ENCODE measurements at regions not wholly inside any gene's neighbourhood (a gene's known extent, or its start where the extent isn't known, plus 50 kb on each side); places are given as distances from the start of the nearest gene placed in this dataset.

DNA sequence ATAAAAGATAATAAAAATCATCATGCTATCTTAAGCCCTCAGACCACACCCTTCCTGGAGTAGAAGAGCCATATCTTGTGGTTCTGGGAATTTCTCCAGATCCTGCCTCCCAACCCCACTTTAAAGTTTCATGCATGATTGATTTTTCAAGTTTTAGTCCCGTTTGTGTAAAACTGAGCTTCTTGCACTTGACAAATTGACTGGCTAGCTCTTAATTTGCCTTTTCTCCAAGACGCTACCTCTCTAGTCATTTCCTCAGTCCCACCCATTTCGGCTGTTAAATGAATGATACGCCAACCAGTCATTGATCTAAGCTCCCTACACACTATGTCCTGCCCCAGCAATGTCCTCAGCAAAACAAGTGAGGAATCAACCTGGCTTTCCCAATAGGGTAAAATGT lies 71.8 kb upstream of the TEAD1 start:
- no peaks in the 10 kb centered on the region for H3K36me3 ChIP-seq (ENCODE audit: control insufficient read depth in 2 of 2, insufficient read depth in 2 of 2, low read length in 1 of 2)
- DNase-seq (ENCODE audit: low read depth, low spot score) = no peak
- in situ Hi-C loops (cut with MboI) (no loop called here), intact Hi-C loops (cut with micrococcal nuclease; ENCODE audit: unreplicated experiment) (no loop called here)
- H3K4me3 ChIP-seq = no peak overlapping the region
- no peaks in the 10 kb centered on the region for H3K4me1 ChIP-seq (ENCODE audit: control insufficient read depth, insufficient read depth, low read length)
- BruUV-seq (replicated peaks) = no TSS peak
- no peaks in the 10 kb centered on the region for H3K27me3 ChIP-seq (replicated peaks in 1 of 2; ENCODE audit: control insufficient read depth in 2 of 2, insufficient read depth in 2 of 2, low read length in 1 of 2)
- ChIA-PET RAD21 (ENCODE audit: unreplicated experiment) (interaction anchor here (0.5 to 1.4 kb wide), 3 partner anchors 118 to 271 kb away, joined by 3 read pairs; no protein-coding TSS in a partner anchor), CTCF (interaction anchor here (0.6 to 5.3 kb wide), 2 partner anchors 121 to 288 kb away, joined by 3 to 86 read pairs; no protein-coding TSS in a partner anchor), POLR2A (no interaction called here), SMC1A (ENCODE audit: uncharacterized antibody, unreplicated experiment) (interaction anchor here (0.6 kb wide), 1 partner anchor 287 kb away, joined by 4 read pairs; no protein-coding TSS in a partner anchor)
- no peaks in the 10 kb centered on the region for H4K20me1 ChIP-seq (ENCODE audit: control insufficient read depth, insufficient read depth)
- H3K27ac ChIP-seq (ENCODE audit: control insufficient read depth, insufficient read depth) = no peak overlapping the region
- no peaks in the 10 kb centered on the region for H3K9me3 ChIP-seq (replicated peaks; ENCODE audit: control insufficient read depth, insufficient read depth, low read length)
- H3K79me2 ChIP-seq (ENCODE audit: control insufficient read depth, insufficient read depth, low read length) = no peaks in the 10 kb centered on the region
- 43% methylated on average over 4 of the region's 4 CpGs for WGBS (ENCODE audit: insufficient coverage, insufficient replicate concordance, low lambda C conversion rate, missing lambda C conversion rate)
- H3K4me2 ChIP-seq (ENCODE audit: control insufficient read depth, insufficient read depth) = no peak overlapping the region
- no peak for FAIRE-seq
- no peak overlapping the region for H3K9ac ChIP-seq (ENCODE audit: control insufficient read depth, insufficient read depth, low read length)
- TF ChIP-seq TARDBP (IDR thresholded peaks at IDR 0.05; ENCODE audit: borderline replicate concordance) (no peak), ZSCAN29 (IDR thresholded peaks at IDR 0.05) (no peak), TBL1XR1 (IDR thresholded peaks at IDR 0.05; ENCODE audit: low read depth, low read length) (no peak)
- no peak overlapping the region for H2AFZ ChIP-seq (ENCODE audit: control insufficient read depth, low read depth, low read length)
- no peak for ATAC-seq

DNA sequence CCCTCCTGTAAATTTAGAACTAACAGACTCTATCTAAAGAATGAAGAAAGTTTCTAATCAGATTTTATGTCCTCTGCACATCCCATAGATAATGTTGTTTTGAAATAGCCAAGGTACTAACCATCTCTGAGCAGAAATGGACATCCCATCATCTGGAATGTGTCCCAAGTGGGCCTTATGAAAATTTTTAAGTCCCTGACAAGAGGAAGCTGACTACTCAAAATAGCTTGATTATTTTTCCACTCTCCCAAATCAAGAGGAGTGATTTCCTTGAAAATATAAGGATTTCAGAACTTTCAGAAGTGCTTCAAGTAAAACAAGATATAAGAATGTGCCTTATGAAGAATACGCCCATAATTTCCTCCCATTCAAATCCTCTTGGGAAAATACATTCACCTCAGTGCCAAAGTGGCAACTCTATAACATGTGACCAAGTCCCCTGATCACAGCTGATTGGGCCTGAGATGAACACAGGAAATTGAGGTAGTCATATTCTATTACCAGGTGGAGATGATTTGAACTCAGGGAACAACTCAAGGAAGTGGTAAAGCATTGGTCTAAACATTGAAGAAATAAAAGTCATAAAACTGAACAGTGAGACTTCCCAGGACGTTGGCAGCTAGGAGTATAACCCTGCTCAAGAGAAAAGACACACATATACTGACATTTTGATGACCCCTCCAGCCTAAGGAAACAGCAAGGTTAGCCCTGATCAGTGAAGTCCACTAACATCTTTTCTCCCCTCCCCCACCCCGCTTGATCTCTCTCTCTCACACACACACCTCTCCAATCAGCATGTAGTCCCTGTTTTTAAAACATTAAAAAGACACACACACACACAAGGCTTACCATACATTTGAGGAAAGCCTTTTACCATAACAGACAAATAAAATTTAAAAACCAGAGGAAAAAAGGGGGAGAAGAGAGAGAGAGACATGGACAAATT lies 70.8 kb upstream of the TEAD1 start:
- Histone ChIP-seq H3K27ac (ENCODE audit: control insufficient read depth, insufficient read depth) (no peak overlapping the region), H3K4me3 (no peak overlapping the region), H3K4me2 (ENCODE audit: control insufficient read depth, insufficient read depth) (no peak overlapping the region), H4K20me1 (ENCODE audit: control insufficient read depth, insufficient read depth) (no peaks in the 10 kb centered on the region), H2AFZ (ENCODE audit: control insufficient read depth, low read depth, low read length) (no peak overlapping the region), H3K27me3 (replicated peaks in 1 of 2; ENCODE audit: control insufficient read depth in 2 of 2, insufficient read depth in 2 of 2, low read length in 1 of 2) (no peaks in the 10 kb centered on the region), H3K36me3 (ENCODE audit: control insufficient read depth in 2 of 2, insufficient read depth in 2 of 2, low read length in 1 of 2) (no peaks in the 10 kb centered on the region), H3K79me2 (ENCODE audit: control insufficient read depth, insufficient read depth, low read length) (no peaks in the 10 kb centered on the region), H3K9me3 (replicated peaks; ENCODE audit: control insufficient read depth, insufficient read depth, low read length) (no peaks in the 10 kb centered on the region), H3K9ac (ENCODE audit: control insufficient read depth, insufficient read depth, low read length) (no peak overlapping the region), H3K4me1 (ENCODE audit: control insufficient read depth, insufficient read depth, low read length) (no peaks in the 10 kb centered on the region)
- no peak for FAIRE-seq
- ChIA-PET SMC1A (ENCODE audit: uncharacterized antibody, unreplicated experiment) (no interaction called here), RAD21 (ENCODE audit: unreplicated experiment) (interaction anchor here (0.8 to 1.4 kb wide), 2 partner anchors 256 to 272 kb away, joined by 3 read pairs; no protein-coding TSS in a partner anchor), CTCF (interaction anchor here (5.3 kb wide), 1 partner anchor 287 kb away, joined by 86 read pairs; no protein-coding TSS in a partner anchor), POLR2A (no interaction called here)
- BruUV-seq (replicated peaks) = no TSS peak
- WGBS (ENCODE audit: insufficient coverage, insufficient replicate concordance, low lambda C conversion rate, missing lambda C conversion rate) = 0% methylated on average over 3 of the region's 3 CpGs
- no peak for ATAC-seq
- intact Hi-C loops (cut with micrococcal nuclease; ENCODE audit: unreplicated experiment) = no loop called here
- DNase-seq (ENCODE audit: low read depth, low spot score) = no peak
- in situ Hi-C loops (cut with MboI) = no loop called here
- TF ChIP-seq MEF2A (IDR thresholded peaks at IDR 0.05; ENCODE audit: insufficient read depth, low read depth, low read length) (no peak), TCF3 (IDR thresholded peaks at IDR 0.05; ENCODE audit: borderline replicate concordance, insufficient read depth, low read depth, low read length) (no peak), CHD2 (IDR thresholded peaks at IDR 0.05; ENCODE audit: borderline replicate concordance, low read depth, low read length) (no peak), SMAD5 (IDR thresholded peaks at IDR 0.05; ENCODE audit: low read depth) (no peak), TBL1XR1 (IDR thresholded peaks at IDR 0.05; ENCODE audit: low read depth, low read length) (no peak), TAF1 (IDR thresholded peaks at IDR 0.05; ENCODE audit: borderline replicate concordance, low read depth, low read length) (no peak), KLF5 (IDR thresholded peaks at IDR 0.05; ENCODE audit: partially characterized antibody) (no peak), ZNF384 (IDR thresholded peaks at IDR 0.05; ENCODE audit: borderline replicate concordance, low read depth, low read length) (no peak), RELA (IDR thresholded peaks at IDR 0.05; ENCODE audit: borderline replicate concordance, partially characterized antibody) (no peak), RB1 (IDR thresholded peaks at IDR 0.05; ENCODE audit: borderline replicate concordance) (no peak)
- TF ChIP-seq, protein P1, sequence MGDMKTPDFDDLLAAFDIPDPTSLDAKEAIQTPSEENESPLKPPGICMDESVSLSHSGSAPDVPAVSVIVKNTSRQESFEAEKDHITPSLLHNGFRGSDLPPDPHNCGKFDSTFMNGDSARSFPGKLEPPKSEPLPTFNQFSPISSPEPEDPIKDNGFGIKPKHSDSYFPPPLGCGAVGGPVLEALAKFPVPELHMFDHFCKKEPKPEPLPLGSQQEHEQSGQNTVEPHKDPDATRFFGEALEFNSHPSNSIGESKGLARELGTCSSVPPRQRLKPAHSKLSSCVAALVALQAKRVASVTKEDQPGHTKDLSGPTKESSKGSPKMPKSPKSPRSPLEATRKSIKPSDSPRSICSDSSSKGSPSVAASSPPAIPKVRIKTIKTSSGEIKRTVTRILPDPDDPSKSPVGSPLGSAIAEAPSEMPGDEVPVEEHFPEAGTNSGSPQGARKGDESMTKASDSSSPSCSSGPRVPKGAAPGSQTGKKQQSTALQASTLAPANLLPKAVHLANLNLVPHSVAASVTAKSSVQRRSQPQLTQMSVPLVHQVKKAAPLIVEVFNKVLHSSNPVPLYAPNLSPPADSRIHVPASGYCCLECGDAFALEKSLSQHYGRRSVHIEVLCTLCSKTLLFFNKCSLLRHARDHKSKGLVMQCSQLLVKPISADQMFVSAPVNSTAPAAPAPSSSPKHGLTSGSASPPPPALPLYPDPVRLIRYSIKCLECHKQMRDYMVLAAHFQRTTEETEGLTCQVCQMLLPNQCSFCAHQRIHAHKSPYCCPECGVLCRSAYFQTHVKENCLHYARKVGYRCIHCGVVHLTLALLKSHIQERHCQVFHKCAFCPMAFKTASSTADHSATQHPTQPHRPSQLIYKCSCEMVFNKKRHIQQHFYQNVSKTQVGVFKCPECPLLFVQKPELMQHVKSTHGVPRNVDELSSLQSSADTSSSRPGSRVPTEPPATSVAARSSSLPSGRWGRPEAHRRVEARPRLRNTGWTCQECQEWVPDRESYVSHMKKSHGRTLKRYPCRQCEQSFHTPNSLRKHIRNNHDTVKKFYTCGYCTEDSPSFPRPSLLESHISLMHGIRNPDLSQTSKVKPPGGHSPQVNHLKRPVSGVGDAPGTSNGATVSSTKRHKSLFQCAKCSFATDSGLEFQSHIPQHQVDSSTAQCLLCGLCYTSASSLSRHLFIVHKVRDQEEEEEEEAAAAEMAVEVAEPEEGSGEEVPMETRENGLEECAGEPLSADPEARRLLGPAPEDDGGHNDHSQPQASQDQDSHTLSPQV (IDR thresholded peaks at IDR 0.05) = no peak
